Sigmoid colon (tissue), 6 donors: ENCODE measurements at regions not wholly inside any gene's neighbourhood (a gene's known extent, or its start where the extent isn't known, plus 50 kb on each side); places are given as distances from the start of the nearest gene placed in this dataset.

Experiments
- DNase-seq: peaks from one replicate; pipeline ENCODE4 v3.0.0-alpha.2; 2019
- H3K27ac ChIP-seq, 4 donors: fragments of 200-600 bp; sonication (generic); one replicate each; pipeline ENCODE4 v1.5.1; 2016 to 2019; ENCODE audit warnings: mild to moderate bottlenecking in 1 of 4
- H3K27me3 ChIP-seq, 3 donors: fragments of 200-600 bp; sonication (generic); one replicate each; pipeline ENCODE4 v1.5.1; 2019; ENCODE audit warnings: mild to moderate bottlenecking in 1 of 3
- H3K36me3 ChIP-seq, 4 donors: fragments of 200-600 bp; sonication (generic); one replicate each; pipeline ENCODE4 v1.5.1; 2016 to 2019
- H3K4me1 ChIP-seq, 4 donors: fragments of 200-600 bp; sonication (generic); one replicate each; pipeline ENCODE4 v1.5.1; 2017 to 2019
- H3K4me3 ChIP-seq, 4 donors: fragments of 200-600 bp; sonication (generic); one replicate each; pipeline ENCODE4 v1.5.1; 2017 to 2019; ENCODE audit warnings: mild to moderate bottlenecking in 2 of 4, moderate library complexity in 1 of 4
- H3K9me3 ChIP-seq, 4 donors: fragments of 200-600 bp in 3 of 4; sonication (generic) in 3 of 4; one replicate each; pipeline versions ENCODE4 v1.5.1 to v1.6.1; 2013 to 2019
- EP300 ChIP-seq, 4 donors: sonication (generic); formaldehyde crosslinking; IDR thresholded peaks; one replicate each; pipeline ENCODE4 v1.6.1; 2017; ENCODE audit warnings: antibody characterized with exemption in 4 of 4
- POLR2A ChIP-seq, 2 donors: fragments of 450-650 bp; IDR thresholded peaks; one replicate each; pipeline ENCODE4 v1.6.1; 2016; ENCODE audit warnings: antibody characterized with exemption in 2 of 2, mild to moderate bottlenecking in 2 of 2, moderate library complexity in 2 of 2
- POLR2AphosphoS5 ChIP-seq, 4 donors: sonication (generic); formaldehyde crosslinking; IDR thresholded peaks; one replicate each; pipeline ENCODE4 v1.6.1; 2017; ENCODE audit warnings: antibody characterized with exemption in 4 of 4
- WGBS, 2 donors: extraction: QIAGEN DNeasy Blood & Tissue Kit; methylation state at CpG; one replicate each; pipeline ENCODE4 v1.1.7; 2013; 5-methylcytosine and 5-hydroxymethylcytosine counted together
- intact Hi-C: fragments of 100-400 bp; cut with DNase I; formaldehyde crosslinking; loops from one replicate; pipeline ENCODE4 v1.15.1; 2023
- TF ChIP-seq, protein P1 (sequence below), 4 experiments: fragments of 450-650 bp in 3 of 4; fragments of 200-600 bp in 1 of 4; IDR thresholded peaks; one replicate each; pipeline ENCODE4 v1.5.1; 2016 to 2019; ENCODE audit warnings: antibody characterized with exemption in 4 of 4, mild to moderate bottlenecking in 3 of 4, moderate library complexity in 2 of 4
- donor health status: healthy with polysubstance abuse.
- donor health status: healthy.

GRCh38 chr2:208549546-208550158, 143.1 kb downstream of the PTH2R start:
- DNase-seq = no peak
- intact Hi-C loops = no loop called here
- Histone ChIP-seq H3K27me3 (no peaks in the 10 kb centered on the region), H3K4me1 (no peaks in the 10 kb centered on the region), H3K27ac (no peak overlapping the region), H3K4me3 (no peak overlapping the region), H3K36me3 (no peaks in the 10 kb centered on the region), H3K9me3 (no peaks in the 10 kb centered on the region)
- WGBS, 2 donors = 10 to 71% methylated on average over 1 of the region's 1 CpG
- TF ChIP-seq POLR2AphosphoS5 (IDR thresholded peaks at IDR 0.05) (no peak), EP300 (IDR thresholded peaks at IDR 0.05) (no peak)
- TF ChIP-seq, protein P1, sequence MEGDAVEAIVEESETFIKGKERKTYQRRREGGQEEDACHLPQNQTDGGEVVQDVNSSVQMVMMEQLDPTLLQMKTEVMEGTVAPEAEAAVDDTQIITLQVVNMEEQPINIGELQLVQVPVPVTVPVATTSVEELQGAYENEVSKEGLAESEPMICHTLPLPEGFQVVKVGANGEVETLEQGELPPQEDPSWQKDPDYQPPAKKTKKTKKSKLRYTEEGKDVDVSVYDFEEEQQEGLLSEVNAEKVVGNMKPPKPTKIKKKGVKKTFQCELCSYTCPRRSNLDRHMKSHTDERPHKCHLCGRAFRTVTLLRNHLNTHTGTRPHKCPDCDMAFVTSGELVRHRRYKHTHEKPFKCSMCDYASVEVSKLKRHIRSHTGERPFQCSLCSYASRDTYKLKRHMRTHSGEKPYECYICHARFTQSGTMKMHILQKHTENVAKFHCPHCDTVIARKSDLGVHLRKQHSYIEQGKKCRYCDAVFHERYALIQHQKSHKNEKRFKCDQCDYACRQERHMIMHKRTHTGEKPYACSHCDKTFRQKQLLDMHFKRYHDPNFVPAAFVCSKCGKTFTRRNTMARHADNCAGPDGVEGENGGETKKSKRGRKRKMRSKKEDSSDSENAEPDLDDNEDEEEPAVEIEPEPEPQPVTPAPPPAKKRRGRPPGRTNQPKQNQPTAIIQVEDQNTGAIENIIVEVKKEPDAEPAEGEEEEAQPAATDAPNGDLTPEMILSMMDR (IDR thresholded peaks at IDR 0.05) = no peak

DNA sequence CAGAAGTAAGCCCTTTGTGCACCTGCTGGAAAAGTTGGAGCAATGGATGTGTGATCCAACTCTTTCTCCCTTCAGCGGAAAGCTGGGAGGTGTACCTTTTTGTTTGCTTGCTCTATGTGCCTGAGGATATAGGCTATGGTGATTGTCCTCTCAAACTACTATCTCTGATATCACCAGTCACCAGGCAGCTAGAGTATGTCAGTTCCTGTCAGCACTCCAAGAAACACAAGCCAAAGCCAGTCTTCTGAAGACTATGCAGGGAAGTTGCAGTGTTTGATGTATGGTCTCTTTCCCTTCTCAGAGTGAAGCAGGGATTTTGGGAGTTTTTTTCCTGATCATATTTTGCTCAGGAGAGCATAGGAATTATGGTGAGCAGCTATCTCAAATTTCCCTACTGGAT, 146.4 kb downstream of the PTH2R start:
- no peaks in the 10 kb centered on the region for H3K9me3 ChIP-seq
- no peaks in the 10 kb centered on the region for H3K4me1 ChIP-seq
- no peaks in the 10 kb centered on the region for H3K27me3 ChIP-seq
- H3K4me3 ChIP-seq = no peak overlapping the region
- TF ChIP-seq EP300 (IDR thresholded peaks at IDR 0.05) (no peak), POLR2AphosphoS5 (IDR thresholded peaks at IDR 0.05) (no peak), POLR2A (IDR thresholded peaks at IDR 0.05) (no peak)
- TF ChIP-seq, protein P1 (IDR thresholded peaks at IDR 0.05) = no peak
- H3K27ac ChIP-seq = no peak overlapping the region
- DNase-seq = no peak
- H3K36me3 ChIP-seq = no peaks in the 10 kb centered on the region
- intact Hi-C loops = no loop called here
- WGBS, 2 donors = 94 to 97% methylated on average over 1 of the region's 1 CpG

DNA sequence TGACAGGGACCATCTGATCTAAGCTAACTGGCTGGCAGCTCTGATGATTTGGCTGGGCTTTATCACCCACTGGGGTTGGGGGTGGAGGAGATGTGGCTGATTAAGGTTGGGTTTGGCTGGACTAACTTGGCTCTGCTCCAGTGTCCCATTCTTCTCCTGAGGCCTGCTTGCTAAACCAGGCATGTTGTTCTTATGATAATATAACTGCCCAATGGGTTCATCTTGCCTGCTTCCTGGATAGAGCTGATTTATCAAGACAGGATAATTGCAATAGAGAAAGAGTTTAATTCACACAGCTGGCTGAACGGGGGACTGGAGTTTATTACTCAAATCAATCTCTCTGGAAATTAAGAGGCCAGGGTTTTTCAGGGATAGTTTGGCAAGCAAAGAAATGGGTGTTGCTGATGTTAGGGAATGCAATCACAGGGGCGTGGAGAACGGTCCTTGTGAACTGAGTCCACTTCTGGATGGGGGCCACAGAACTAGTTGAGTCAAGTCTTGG, 150.4 kb downstream of the PTH2R start:
- intact Hi-C loops = no loop called here
- Histone ChIP-seq H3K9me3 (peaks cover 0 to under 1% (median 0%) of the 10 kb centered on the region in 4 donors), H3K36me3 (no peaks in the 10 kb centered on the region), H3K4me3 (no peak overlapping the region), H3K4me1 (no peaks in the 10 kb centered on the region), H3K27me3 (no peaks in the 10 kb centered on the region), H3K27ac (no peak overlapping the region)
- no peak for DNase-seq
- 19 to 51% methylated on average over 3 of the region's 3 CpGs for WGBS, 2 donors
- TF ChIP-seq, protein P1 (IDR thresholded peaks at IDR 0.05) = no peak
- TF ChIP-seq POLR2A (IDR thresholded peaks at IDR 0.05) (no peak), POLR2AphosphoS5 (IDR thresholded peaks at IDR 0.05) (no peak), EP300 (IDR thresholded peaks at IDR 0.05) (no peak)

- intact Hi-C loops = no loop called here
- 78 to 85% methylated on average over 8 of the region's 8 CpGs for WGBS, 2 donors
- Histone ChIP-seq H3K4me1 (no peaks in the 10 kb centered on the region), H3K27ac (no peak overlapping the region), H3K27me3 (no peaks in the 10 kb centered on the region), H3K9me3 (peaks cover 0 to 2% (median 0%) of the 10 kb centered on the region in 4 donors), H3K36me3 (no peaks in the 10 kb centered on the region), H3K4me3 (no peak overlapping the region)
- TF ChIP-seq EP300 (IDR thresholded peaks at IDR 0.05) (no peak), POLR2AphosphoS5 (IDR thresholded peaks at IDR 0.05) (no peak), POLR2A (IDR thresholded peaks at IDR 0.05) (no peak)
- TF ChIP-seq, protein P1 (IDR thresholded peaks at IDR 0.05) = no peak
- no peak for DNase-seq
These were observed 159.3 kb downstream of the PTH2R start for GRCh38 chr2:208565690-208566416.
